HG03039 (cell line): ENCODE measurements at regions not wholly inside any gene's neighbourhood (a gene's known extent, or its start where the extent isn't known, plus 50 kb on each side); places are given as distances from the start of the nearest gene placed in this dataset.

Experiments used
- ATAC-seq: cut with Tn5 transposase; IDR thresholded peaks from one replicate; pipeline ENCODE4 v1.9.1; 2021; ENCODE audit warnings: mild to moderate bottlenecking, moderate library complexity; ENCODE audit not compliant: unreplicated experiment

- no peak for ATAC-seq
Observed at GRCh38 chr5:125402787-125403186, 656.3 kb upstream of the ZNF608 start.

GRCh38 chr5:125404056-125404455, 657.6 kb upstream of the ZNF608 start:
- ATAC-seq: no peak

GRCh38 chr5:125408448-125409233, 662.2 kb upstream of the ZNF608 start:
- ATAC-seq: peak; percentile 30

- ATAC-seq: no peak
Observed at GRCh38 chr5:125409234-125409860, 662.9 kb upstream of the ZNF608 start.

- ATAC-seq: no peak
Observed at GRCh38 chr5:125409861-125410536, 663.6 kb upstream of the ZNF608 start.

GRCh38 chr5:125410537-125411070, 664.2 kb upstream of the ZNF608 start:
- ATAC-seq: no peak

GRCh38 chr5:125411071-125411743, 664.8 kb upstream of the ZNF608 start:
- ATAC-seq: peak; percentile 56

- peak; percentile 68 for ATAC-seq
Observed at GRCh38 chr5:125411744-125412560, 665.5 kb upstream of the ZNF608 start.

- ATAC-seq: peak; percentile 28
Observed at GRCh38 chr5:125412561-125413495, 666.4 kb upstream of the ZNF608 start.

- no peak for ATAC-seq
Observed at GRCh38 chr5:125413496-125414274, 667.2 kb upstream of the ZNF608 start.

GRCh38 chr5:125415126-125415525, 668.7 kb upstream of the ZNF608 start:
- ATAC-seq: no peak

- no peak for ATAC-seq
Observed at GRCh38 chr5:125416055-125416454, 669.6 kb upstream of the ZNF608 start.

- no peak for ATAC-seq
Observed at GRCh38 chr5:125421006-125421405, 674.6 kb upstream of the ZNF608 start.

- no peak for ATAC-seq
Observed at GRCh38 chr5:125422342-125422741, 675.9 kb upstream of the ZNF608 start.

GRCh38 chr5:125424402-125425141, 678.1 kb upstream of the ZNF608 start:
- ATAC-seq: no peak

- no peak for ATAC-seq
Observed at GRCh38 chr5:125429498-125429897, 683.1 kb upstream of the ZNF608 start.

- no peak for ATAC-seq
Observed at GRCh38 chr5:125433457-125433856, 687.0 kb upstream of the ZNF608 start.

GRCh38 chr5:125439243-125439642, 692.8 kb upstream of the ZNF608 start:
- ATAC-seq: no peak
